NCI-H2196 (cell line): ENCODE measurements at regions not wholly inside any gene's neighbourhood (a gene's known extent, or its start where the extent isn't known, plus 50 kb on each side); places are given as distances from the start of the nearest gene placed in this dataset.
"Not testable (repeated sequence)": the region's sequence is repeated elsewhere in the genome, so short reads cannot be mapped to it uniquely, and the experiment has no call there.

Experiments used
- DNase-seq: peaks from one replicate; lab custom pipeline; 2025; ENCODE audit not compliant: unreplicated experiment; lab: John Stamatoyannopoulos, UW

DNA sequence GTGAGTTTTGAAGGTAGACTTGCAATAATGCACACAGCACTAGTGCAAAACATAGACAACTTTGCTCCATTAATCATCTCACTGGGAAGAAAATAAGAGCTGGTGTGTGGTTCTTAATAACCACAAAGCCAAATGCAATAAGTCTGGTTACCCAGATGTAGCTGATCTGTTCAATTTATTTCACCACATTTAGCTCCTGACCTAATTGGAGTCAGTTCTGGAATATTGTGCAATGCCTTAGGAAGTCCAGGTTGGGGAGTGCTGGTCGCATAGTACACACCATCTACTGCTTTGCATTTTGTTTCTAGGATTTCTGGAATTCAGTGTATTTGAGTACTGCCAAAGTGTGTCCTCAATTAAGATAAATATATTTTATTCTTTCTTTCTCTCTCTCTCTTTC, 483.3 kb upstream of the SPRY2 start:
- DNase-seq: no peak

DNA sequence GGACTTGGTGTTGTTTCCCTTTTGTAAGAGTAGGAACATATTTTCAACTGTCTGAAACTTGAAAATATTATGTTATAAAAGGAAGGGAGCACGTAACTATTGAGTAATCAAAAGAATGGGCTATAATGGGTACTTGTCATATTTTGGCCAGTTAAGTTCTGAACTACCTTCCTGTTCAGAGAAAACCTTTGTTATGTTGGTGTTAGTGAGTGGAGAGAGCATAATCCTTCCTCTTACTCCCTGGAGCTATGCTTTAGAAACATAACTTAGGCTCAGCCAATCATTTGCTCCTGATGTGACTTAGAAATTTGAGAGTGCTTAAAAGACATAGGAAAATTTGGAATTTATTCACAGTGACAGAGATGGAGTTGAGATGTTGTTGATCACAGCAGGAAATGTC, 482.5 kb upstream of the SPRY2 start:
- no peak for DNase-seq

DNA sequence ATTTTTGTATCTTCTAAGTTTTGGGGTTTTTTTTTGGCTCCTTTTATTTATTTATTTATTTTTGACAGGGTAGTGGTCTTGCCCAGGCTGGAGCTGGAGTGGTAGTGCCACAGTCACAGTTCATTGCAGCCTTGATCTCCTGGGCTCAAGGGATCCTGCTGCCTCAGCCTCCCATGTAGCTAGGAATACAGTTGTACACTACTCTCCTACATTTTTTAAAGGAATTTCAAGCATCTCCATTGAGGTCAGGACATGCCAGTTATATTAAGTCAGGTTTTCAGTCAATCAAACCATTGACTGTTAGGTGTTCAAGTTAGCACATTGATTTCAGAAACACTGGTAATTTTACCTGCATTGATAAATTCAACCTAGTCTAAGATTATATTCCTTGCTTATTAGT, 480.5 kb upstream of the SPRY2 start:
- no peak for DNase-seq

DNA sequence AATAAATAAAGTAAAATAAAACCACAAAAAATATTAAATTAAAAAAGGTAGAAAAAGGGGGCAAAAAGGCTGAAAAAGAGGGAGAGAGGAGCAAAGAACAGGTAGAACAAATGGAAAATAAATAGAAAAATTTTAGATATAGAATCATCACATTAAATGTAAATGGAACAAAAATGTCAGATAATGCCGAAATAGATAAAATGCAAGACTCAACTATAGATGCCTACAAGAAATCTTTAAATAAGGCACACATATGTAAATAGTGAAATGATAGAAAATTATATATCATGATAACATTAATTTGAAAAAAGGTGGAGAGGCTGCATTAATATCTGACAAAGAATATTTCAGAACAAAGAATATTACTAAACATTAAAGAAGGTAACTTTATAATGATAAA, 477.1 kb upstream of the SPRY2 start:
- DNase-seq: no peak

DNA sequence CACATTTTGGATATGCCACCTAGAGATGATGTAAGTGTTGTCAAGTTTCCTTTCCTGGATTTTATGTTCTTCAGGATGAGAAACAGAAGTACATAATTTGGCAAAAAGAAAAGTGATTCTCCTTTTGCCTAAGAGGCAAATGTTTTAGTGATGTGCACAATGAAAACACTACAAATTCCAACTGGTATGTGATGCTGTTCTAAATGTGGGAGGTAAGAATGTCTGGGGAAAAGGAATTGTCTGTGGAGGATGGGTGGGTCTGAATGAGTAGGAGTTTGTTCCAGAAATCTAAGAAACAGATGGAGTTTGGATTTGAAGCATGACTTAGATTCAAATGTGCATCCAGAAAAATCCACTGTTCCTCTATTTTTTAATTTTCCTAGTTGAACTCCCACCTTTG, 473.6 kb upstream of the SPRY2 start:
- no peak for DNase-seq

DNA sequence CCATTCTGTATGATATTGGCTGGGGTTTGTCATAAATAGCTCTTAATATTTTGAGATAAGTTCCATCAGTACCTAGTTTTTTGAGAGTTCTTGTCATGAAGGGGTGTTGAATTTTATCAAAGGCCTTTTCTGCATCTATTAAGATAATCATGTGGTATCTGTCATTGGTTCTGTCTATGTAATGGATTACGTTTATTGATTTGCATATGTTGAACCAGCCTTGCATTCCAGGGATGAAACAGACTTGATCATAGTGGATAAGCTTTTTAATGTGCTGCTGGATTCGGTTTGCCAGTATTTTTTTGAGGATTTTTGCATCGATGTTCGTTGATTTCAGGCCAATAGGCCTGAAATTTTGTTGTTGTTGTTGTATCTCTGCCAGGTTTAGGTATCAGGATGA, 469.4 kb upstream of the SPRY2 start:
- not testable (repeated sequence) for DNase-seq

DNA sequence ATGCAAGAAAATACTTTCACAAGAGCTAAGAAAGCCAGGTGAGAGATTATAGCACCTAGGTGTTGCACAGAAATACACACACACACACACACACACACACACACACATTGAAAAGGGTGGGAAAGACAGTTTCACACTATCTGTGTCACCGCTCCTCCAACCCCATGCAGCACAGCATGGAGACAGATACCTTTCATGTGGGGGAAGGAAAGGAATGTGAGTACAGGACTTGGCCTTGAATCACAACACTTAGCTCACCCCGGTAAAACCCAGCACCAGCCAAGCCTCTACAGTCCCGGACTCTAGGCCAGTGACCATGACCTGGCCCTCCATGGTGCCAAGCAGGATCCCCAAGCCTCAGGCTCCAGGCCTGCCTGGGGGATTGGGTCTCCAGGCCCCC, 462.0 kb upstream of the SPRY2 start:
- DNase-seq: no peak

DNA sequence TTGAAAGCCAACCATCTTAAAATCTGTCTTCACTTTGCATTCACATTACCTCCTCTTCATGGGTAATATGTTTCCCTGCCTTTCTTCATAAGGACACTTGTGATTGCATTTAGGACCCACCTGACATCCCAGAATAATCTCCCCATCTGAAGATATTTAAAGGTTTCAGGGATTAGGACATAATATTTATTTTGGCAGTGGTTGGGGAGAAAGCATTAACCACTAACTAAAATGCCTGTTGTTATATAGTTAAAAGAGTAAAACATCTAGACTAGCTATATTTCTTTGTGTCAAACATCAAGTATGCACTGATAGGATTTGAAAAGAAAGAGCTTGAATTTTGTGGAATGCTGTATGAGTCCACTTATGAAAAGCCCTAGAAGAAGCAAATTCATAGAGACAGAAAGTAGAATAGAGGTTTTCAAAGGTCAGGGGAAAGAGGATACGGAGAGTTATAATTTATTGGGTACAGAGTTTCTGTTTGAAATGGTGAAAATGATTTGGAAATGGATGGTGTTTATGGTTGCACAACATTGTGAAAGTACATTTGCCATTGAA, 457.7 kb upstream of the SPRY2 start:
- DNase-seq: no peak

DNA sequence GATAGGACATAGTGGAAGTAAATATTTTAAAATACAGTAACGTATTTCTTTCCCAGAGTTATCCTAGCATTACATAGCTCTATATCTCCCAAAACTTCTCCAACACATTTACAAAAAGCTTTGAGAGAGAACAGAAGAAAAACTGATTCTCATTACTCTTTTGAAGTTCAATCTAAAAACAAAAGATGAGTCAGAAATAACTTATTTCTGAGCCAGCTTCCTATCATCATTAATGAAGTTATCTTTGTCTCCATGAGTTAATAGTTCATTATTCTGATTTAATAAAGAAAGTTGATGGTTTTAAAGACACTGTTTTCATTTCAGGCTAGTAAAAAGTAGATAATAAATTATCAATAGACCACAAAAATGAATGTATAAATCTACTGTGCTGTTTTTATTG, 446.7 kb upstream of the SPRY2 start:
- DNase-seq: no peak

DNA sequence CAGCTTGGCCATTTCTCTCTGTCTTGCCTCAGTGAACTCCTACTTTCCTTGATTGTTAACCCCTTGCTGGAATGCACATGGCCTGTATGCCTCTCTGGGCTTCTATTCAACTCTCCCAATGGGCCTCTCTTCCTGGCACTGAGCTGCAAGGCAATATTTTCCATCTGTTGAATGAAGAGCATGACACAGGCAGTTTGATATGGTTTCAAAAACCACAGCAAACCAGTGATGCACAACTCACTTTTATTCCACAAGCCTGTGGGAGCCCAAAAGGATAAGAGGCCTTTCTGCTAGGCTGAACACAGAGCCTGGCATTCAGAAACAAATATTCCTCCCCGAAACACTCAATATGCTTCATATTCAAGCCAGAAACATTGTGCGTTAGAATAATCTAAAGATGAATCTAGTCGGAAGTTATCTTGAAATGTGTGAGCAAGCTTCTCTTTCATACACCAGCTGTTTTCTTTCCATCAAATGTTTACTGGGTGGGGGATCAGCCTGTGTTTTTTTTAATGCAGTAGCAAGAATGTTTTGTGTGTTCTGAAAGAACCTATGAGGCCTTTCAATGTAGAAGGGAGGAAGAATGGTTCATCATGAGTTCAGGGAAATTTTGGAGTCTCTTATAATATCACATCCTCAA, 443.1 kb upstream of the SPRY2 start:
- no peak for DNase-seq

DNA sequence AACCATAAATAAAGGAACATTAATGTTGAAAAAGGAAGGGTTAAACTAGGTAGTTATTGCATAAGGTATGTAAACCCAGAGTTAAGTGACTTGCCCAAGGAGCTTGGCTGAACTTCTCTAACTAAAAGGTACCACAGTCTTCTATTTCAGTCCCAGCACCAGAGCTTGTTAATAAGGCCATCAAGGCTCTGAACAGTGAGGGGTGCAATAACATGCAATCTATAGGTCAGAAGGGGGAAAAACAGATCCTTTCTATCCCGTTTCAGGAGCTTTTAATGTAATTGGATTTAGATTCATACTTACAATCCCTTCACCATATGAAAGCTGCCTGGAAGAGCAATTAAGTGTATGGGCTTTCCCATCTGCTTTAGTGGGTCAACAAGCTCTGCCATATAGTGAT, 441.5 kb upstream of the SPRY2 start:
- no peak for DNase-seq

DNA sequence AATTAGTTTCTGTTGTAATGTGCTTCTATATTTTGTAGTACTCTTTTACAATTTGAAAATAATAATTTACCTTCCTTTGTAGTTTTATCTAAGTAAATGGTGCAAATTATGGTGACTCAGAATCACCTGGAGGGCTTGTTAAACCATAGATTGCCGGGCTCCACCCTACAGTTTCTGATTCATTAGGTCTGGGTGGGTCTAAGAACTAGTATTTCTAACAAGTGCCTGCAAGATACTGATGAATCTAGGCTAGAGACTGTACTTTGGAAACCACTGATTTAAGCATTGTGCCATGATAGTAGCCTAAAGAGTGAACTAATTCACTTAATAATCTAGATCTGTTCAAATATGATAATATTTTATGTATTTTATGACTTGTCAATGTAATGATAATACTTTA, 437.4 kb upstream of the SPRY2 start:
- DNase-seq: no peak

DNA sequence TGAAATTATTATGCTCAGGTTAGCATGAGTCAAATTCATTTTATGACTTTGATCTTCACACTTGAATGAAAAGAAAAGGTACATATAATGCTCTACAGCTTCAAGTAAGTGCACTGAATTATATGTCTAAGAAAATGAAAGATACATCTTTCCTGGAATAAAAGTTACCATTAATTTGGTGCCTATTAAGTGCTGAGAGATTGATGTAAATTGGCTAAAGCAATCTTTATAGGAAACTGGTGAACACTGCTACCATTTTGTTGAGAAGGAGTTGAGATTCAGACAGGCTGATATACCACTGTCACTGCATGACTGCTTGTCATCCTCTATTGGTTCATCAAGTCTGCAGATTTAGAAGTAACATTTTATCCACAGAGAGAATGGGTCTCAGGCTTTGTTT, 416.8 kb upstream of the SPRY2 start:
- DNase-seq: no peak

DNA sequence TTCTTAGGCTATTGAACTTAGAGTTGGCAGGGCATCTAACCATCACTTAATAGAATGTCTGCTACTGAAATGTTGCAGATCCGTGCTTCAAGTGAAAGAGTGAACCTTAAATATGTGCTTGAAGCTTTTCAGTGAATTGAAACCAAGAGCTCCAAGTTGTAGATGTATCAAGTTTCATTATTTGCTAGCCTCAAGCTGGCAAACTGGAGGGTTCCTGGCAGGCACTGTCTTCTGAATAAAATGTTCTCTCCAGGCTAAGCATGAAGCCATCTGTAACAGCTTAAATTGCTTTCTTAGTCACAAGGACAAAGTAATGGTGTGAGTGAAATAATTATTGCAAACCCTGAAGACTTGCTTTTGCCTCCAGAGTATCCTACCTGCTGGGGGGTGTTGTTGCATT, 415.0 kb upstream of the SPRY2 start:
- peak; percentile 3 for DNase-seq

DNA sequence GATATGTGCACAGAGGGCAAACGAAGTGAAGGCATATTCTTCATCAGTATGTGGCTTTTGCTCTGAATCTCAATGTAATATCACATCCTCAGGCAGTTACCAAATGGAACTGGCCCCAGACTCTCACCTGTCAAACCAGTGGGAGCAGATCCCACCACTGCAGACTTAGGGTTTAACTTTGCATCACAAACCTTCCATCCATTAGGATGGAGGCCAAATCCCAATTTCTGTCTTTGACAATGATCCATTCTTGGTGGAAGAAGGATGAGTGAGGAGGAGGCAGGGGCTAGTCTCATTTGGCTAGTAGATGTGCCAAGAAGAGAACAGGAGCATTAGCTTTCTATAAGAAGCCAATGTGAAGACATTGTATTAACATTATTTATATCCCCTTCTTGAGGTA, 413.5 kb upstream of the SPRY2 start:
- DNase-seq: no peak

DNA sequence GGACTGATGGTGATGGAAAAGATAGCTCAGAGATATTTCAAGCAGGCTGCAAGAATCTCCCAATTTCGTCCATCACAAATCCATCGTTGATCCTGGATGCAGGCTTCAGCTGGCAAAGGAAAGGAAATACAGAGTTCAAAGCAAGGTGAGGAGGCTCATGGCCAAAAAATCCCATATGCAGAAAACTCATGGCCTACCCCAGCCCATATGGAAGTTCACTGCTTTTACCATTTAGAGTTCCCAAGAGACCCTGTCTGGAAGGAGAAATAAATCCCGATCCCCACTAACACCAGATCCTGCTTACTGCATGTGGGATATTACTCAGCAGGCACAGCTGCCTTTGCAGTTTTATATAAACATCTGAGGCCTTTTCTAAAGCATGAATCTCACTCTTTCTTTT, 412.9 kb upstream of the SPRY2 start:
- DNase-seq: no peak

DNA sequence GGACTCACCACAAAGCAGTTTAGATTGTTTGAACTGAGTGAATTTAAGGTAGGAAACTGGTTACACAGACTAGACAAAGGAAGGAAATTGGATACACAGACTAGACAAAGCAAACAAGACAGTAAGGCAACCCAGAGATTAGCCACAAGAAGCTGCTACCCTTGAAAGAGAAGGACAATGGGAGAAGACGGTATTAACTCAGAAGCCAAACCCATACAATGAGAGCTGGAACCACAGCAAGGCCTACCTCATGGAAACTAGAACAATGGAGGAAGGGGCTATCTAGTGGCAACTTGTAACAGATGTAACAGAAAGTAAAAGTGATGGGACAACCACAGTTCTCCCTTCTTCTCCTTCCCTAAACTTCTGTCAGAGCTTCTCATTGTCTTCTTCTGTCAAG, 410.9 kb upstream of the SPRY2 start:
- DNase-seq: no peak

DNA sequence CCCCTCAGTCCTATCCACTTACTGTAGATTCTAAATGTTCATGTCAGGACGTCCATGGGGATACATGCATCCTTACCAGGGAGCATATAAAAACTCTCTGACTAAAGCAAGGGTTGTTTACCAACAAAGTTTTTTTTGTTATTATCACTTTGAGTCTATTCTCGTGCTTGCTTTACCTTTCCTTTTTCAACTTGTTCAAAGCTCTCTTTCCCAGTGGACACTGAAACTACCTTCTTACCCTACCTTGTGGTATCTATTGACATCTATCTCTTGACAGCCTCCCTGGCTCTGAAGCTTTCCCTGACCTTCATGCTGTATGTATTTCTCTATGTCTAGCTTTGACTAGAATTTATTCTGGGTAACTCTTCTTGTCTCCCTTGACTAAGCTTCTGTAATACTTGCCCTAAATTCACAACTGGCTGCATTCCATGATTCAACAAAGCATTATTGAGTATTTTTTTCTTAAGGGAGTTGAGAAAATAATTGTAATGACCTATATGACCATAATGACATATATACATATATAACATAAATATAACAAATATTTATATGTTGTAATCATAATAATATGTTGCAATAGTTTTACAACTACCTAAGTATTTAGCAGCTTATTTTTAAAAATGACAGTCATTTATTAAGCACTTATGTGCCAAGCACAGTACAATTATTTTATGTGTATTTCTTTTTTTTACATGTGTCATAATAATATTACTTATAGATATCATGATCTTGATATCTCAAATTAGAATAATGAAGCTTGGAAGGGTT, 403.4 kb upstream of the SPRY2 start:
- DNase-seq: no peak

DNA sequence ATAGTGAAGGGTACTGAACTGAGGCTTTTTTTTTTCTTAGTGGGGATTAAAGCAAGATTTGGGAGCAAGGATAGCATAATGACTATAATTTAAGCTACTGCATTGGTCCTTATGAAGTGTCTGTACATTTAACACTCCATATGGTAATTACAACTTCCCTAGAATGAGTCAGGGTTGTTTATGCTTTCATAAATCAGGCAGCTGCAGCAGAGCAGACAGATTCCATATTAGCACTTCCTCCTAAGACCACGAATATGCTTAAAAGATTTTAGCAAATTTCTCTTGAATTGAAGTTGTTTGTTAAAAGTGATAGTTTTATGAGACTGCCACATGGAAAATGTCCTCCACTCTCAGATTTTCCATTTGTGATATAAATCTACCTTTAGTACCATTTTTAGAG, 401.1 kb upstream of the SPRY2 start:
- no peak for DNase-seq

DNA sequence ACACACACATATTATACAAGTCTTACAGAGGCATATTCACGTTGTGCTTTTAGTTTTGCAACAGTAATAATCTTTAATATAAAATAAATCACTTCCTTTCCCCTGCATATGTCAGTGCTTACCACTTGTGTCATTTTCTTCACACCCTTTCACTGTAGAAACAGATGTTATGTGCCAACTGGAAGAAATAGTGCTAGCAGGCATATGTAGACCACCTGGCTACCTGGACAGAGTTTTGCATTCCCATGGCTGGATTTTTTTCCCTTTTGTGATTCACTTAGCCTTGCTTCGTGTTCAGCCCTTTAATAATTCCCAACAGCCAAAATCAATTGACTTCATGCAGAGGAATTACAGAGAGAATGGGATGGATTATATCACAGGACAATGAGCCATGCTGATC, 399.1 kb upstream of the SPRY2 start:
- no peak for DNase-seq

DNA sequence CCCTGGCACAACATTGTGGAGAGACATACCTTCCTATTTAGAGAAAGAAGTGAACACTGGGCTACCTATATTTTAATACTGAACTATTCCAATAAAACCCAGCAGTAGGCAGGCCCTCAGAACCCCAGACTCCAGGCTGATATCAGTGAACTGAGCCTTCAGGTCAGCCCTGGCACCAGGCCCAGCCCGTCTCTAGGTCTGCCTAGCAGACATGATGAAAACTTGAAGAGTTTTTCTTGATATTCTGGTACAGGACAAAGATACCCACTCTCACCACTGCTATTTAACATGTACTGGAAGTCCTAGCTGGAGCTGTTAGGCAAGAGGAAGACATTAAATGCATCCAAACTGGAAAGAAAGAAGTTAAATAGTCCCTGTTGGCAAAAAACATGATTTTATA, 396.6 kb upstream of the SPRY2 start:
- DNase-seq: no peak

DNA sequence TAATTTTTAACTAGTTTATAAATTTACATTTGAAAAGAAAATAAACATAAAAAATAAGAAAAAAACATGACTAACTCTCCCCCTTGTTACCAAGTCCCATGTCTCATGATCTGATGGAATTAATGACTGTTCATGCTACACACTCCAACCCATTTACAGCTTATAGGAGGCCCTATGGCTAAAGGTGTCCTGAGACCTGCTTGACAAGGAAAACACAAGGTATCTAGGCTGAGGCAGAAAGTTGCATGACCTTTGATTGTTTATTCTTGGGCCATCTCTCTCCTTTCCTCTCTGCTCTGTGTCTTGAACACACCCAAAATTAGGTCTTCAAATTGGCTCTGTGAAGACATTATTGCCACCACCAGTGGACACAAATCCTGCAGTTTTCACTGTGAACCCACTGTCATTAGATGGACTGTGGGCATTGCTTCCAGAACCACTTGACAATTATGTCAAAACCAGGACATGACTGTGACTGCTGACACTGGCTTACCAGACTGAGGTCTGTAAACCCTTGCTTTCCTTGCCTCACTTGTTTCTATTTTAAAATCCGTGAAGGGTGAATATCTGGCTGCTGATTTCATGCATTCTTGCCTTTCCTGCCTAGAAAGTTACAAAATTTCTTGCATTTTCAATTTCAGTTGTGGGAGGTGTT, 386.5 kb upstream of the SPRY2 start:
- no peak for DNase-seq
